Astrocyte of the spinal cord (primary cell): ENCODE measurements at regions not wholly inside any gene's neighbourhood (a gene's known extent, or its start where the extent isn't known, plus 50 kb on each side); places are given as distances from the start of the nearest gene placed in this dataset.
A peak's percentile ranks its signal among the peaks of the same experiment; 100 is the strongest.

Experiments used
- DNase-seq: peaks from one replicate; pipeline ENCODE4 v3.0.0; 2011; ENCODE audit warnings: low read depth, low spot score
- H3K4me3 ChIP-seq: 2 replicates; pipeline ENCODE4 v1.5.1; 2011; ENCODE audit warnings: low read depth, mild to moderate bottlenecking, low read length, moderate library complexity
- CTCF ChIP-seq: IDR thresholded peaks from 2 replicates; pipeline ENCODE4 v1.5.1; 2012; ENCODE audit warnings: low read depth, mild to moderate bottlenecking, low read length, inconsistent platforms
- in situ Hi-C: cut with HindIII; loops from 2 replicates; pipeline ENCODE4 v1.10.0; 2017; ENCODE audit warnings: low sequenced_read_pairs

DNA sequence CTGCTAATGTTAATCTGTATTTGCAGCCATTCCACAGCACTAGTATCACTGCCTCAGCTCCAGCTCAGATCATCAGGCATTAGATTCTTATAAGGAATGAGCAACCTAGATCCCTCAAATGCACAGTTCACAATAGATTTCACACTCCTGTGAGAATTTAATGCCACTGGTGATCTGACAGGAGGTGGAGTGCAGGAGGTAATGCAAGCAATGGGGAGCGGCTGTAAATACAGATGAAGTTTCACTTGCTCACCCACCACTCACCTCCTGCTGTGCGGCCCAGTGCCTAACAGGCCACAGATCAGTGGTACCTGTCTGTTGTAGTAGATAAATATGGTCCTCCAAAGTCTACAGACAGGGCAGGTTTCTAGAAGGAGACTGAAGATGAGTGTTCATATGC is 97.7 kb upstream of the TMEFF2 start:
- in situ Hi-C loops: no loop called here
- no peak for DNase-seq
- TF ChIP-seq CTCF: no peak
- no peak overlapping the region for H3K4me3 ChIP-seq

DNA sequence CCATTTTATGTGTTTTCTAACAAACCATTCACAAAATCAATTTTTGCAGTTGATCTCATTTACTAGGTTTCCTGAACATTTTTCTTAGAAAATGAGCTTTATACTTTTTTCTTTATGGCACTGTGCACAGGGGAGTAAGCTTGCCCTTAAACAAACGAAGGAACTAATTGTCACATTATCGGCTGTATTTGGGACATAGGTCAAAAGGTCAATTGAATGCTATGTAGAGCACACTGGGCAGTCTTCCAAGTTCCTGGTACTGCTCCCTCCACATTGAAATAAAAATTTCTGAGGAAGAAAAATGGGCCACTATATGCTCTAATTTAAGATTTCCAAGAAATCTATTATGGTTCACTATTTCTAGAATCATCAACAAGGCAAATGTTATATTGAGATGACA is 93.6 kb upstream of the TMEFF2 start:
- DNase-seq: no peak
- in situ Hi-C loops: no loop called here
- H3K4me3 ChIP-seq: no peak overlapping the region
- no peak for TF ChIP-seq CTCF

- peak; percentile 69 for DNase-seq
- in situ Hi-C loops: no loop called here
- peak; percentile 73 for TF ChIP-seq CTCF
- no peak overlapping the region for H3K4me3 ChIP-seq
Measured at GRCh38 chr2:192286093-192286701, 91.5 kb upstream of the TMEFF2 start.

DNA sequence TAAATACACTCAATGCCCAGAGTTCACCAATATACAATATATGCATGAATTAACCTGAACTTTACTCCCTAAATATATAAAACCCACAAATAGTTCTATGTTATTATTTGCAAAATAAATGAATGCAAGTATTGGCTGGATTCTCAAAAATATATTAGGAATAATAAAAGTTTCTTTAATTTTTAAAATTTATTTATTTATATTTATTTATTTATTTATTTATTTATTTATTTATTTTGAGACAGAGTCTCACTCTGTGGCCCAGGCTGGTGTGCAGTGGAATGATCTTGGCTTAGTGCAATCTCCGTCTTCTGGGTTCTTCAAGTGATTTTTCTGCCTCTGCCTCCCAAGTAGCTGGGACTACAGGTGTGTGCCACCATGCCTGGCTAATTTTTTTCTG is 88.7 kb upstream of the TMEFF2 start:
- in situ Hi-C loops: no loop called here
- H3K4me3 ChIP-seq: no peak overlapping the region
- no peak for DNase-seq
- TF ChIP-seq CTCF: no peak

DNA sequence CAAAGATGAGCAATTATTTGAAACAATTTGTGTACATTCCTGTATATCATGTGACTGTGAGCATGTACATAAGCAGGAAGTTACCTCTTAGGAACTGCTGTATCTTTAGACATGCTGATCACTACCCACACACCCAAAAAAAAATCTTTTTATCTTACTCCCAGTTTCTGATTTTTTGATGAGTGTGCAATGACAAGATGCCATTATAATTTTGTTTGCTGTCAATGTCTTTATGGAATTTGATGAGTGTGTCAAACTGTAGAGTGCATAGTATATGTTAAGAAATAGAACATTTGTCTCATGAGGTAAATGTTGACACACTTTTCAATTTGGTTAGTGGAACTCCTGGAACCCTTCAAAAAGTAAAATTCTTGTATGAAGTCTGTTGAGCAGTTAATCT is 84.0 kb upstream of the TMEFF2 start:
- in situ Hi-C loops: no loop called here
- TF ChIP-seq CTCF: no peak
- DNase-seq: no peak
- no peak overlapping the region for H3K4me3 ChIP-seq

DNA sequence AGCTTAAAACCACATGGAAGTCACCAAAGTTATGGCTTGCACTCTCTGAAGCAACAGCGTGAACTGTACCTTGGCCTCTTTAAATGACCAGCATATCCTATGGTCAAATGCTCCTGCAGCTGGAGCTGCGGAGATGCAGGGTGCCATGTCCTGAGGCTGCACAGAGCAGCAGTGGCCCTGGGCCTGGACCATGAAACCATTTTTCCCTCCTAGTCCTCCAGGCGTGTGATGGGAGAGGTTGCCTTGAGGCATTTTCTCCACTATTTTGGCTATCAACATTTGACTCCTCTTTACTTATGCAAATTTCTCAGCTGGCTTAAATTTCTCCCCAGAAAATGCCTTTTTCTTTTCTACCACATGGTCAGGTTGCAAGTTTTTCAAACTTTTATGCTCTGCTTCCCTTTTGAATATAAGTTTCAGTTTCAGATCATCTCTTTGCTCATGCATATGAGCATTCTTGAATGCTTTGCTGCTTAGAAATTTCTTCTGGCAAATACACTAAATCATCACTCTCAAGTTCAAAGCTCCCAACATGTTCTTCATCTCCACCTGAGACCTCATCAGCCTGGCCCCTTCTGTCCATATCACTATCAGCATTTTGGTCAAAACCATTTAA is 82.9 kb upstream of the TMEFF2 start:
- no peak overlapping the region for H3K4me3 ChIP-seq
- DNase-seq: no peak
- TF ChIP-seq CTCF: no peak
- in situ Hi-C loops: no loop called here
